HL-60 (cell line): ENCODE measurements at regions not wholly inside any gene's neighbourhood (a gene's known extent, or its start where the extent isn't known, plus 50 kb on each side); places are given as distances from the start of the nearest gene placed in this dataset.
"Not testable (repeated sequence)": the region's sequence is repeated elsewhere in the genome, so short reads cannot be mapped to it uniquely, and the experiment has no call there.

ENCODE experiments used
- CTCF ChIP-seq: IDR thresholded peaks from one replicate; pipeline ENCODE4 v1.5.1; 2011; ENCODE audit warnings: low read length, control low read depth, inconsistent platforms; ENCODE audit not compliant: insufficient read depth
- SPI1 ChIP-seq: IDR thresholded peaks from 2 replicates; pipeline ENCODE4 v1.6.1; 2012; ENCODE audit warnings: low read depth, mild to moderate bottlenecking, borderline replicate concordance

GRCh38 chr4:156367502-156367901 lies 413.8 kb upstream of the CTSO start:
- not testable (repeated sequence) for TF ChIP-seq CTCF, SPI1
